ENCODE measurements at regions not wholly inside any gene's neighbourhood (a gene's known extent, or its start where the extent isn't known, plus 50 kb on each side); places are given as distances from the start of the nearest gene placed in this dataset.

DNA sequence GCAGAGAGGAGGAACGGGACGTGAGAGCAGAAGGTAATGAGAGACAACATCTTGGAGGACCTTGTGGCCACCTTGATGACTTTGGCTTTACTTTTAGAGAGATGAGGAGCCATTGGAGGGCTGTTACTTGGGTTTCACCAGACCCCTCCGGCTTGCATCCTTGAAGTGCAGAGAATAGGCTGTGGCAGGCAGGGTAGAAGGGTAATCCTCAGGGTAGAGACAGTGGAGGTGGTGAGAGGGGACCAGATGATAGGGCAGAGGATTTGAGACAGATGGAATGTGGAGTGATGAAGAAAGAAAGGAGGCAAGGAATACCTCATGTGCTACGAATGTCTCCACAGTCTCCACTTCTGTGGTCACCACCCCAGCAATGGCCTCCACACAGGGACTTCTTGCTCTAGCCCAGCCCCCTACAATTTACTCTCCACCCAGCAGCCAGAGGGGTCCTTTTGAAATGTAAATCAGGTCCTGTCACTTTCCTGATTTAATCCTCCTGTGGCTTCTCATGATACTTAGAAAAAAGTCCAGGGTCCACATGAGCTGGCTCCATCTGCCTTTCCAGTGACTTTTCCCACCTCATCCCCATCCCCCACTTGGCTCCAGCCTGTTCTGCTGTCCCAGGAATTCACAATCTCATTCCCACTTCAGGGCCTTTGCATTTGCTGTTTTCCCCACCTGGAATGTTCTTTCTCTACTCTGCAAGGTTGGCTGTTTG, 115.0 kb downstream of the PJA1 start:
- no peak overlapping the region for H3K4me3 Mint-ChIP-seq
- H3K36me3 Mint-ChIP-seq (ENCODE audit: low read depth): no peaks in the 10 kb centered on the region
- no peaks in the 10 kb centered on the region for H3K4me1 Mint-ChIP-seq (ENCODE audit: low read depth)
- no peak overlapping the region for H3K27ac Mint-ChIP-seq
- H3K27me3 Mint-ChIP-seq (ENCODE audit: insufficient read depth): peaks cover 9% of the 10 kb centered on the region
- DNase-seq: no peak
- H3K9me3 Mint-ChIP-seq: no peaks in the 10 kb centered on the region
- TF ChIP-seq, protein P1, sequence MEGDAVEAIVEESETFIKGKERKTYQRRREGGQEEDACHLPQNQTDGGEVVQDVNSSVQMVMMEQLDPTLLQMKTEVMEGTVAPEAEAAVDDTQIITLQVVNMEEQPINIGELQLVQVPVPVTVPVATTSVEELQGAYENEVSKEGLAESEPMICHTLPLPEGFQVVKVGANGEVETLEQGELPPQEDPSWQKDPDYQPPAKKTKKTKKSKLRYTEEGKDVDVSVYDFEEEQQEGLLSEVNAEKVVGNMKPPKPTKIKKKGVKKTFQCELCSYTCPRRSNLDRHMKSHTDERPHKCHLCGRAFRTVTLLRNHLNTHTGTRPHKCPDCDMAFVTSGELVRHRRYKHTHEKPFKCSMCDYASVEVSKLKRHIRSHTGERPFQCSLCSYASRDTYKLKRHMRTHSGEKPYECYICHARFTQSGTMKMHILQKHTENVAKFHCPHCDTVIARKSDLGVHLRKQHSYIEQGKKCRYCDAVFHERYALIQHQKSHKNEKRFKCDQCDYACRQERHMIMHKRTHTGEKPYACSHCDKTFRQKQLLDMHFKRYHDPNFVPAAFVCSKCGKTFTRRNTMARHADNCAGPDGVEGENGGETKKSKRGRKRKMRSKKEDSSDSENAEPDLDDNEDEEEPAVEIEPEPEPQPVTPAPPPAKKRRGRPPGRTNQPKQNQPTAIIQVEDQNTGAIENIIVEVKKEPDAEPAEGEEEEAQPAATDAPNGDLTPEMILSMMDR (IDR thresholded peaks at IDR 0.05): no peak

DNA sequence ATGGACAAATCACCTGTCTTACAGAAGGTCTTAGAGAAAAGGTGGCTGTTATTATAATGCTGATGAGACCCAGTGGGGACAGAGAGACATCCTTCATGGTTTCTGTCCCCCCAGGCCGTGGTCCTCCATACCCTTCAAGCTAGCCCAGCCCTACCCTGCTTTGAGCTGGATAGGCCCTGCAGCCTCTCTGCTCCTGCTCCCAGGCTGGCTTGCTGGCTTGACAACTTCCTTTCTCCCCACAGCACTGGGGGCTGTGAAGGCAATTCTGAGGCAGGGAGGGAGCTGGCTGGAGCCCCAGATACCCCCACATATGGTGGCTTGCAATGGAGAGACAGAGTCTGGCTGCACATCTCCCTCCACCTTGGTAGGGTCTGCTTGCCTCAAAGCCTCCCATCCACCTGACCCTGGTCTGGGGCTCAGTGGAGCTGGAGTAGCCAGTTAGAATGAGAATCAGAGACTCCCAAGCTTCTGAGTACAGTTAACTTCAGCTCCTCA, 118.2 kb downstream of the PJA1 start:
- H3K4me1 Mint-ChIP-seq (ENCODE audit: low read depth): no peaks in the 10 kb centered on the region
- H3K9me3 Mint-ChIP-seq: no peaks in the 10 kb centered on the region
- TF ChIP-seq, protein P1 (IDR thresholded peaks at IDR 0.05): no peak
- peaks cover 12% of the 10 kb centered on the region for H3K27me3 Mint-ChIP-seq (ENCODE audit: insufficient read depth)
- H3K4me3 Mint-ChIP-seq: no peak overlapping the region
- no peaks in the 10 kb centered on the region for H3K36me3 Mint-ChIP-seq (ENCODE audit: low read depth)
- H3K27ac Mint-ChIP-seq: no peak overlapping the region
- DNase-seq: no peak

DNA sequence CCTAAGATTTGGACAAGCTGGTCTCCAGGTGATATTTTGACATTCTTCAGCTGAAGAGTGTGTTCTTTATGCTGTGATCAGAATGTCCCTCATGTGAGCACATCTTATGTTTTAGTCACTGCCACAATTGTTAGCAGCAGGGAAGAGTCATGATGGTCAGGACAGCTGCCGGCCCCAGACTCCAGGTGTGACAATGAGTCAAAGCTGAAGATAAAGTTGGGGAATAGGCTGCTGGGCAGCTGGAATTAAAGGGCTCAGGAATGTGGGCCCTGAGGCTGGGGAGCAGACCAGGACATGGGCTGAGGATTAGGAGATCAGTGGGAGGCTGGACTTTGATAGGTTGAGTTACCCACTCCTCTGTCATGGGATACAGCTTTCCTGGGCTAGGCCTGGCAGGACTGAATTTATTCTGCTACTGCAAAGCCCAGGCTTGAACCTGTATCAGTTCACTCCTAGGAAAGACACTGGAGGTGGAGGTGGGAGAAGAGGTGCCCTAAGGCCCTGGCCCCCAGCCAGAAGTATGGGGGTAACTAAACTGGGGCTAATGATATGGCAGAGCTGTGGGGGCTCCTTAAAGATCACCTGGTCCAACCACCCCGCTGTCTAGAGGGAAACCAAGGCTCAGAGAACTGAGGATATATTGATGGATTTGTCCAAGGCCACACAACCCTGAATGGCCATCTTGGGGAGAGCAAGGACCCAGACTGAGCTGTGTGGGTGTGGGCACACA, 119.5 kb downstream of the PJA1 start:
- Mint-ChIP-seq H3K4me1 (ENCODE audit: low read depth) (no peaks in the 10 kb centered on the region), H3K27ac (no peak overlapping the region), H3K27me3 (ENCODE audit: insufficient read depth) (peaks cover 12% of the 10 kb centered on the region), H3K36me3 (ENCODE audit: low read depth) (no peaks in the 10 kb centered on the region), H3K9me3 (no peaks in the 10 kb centered on the region), H3K4me3 (no peak overlapping the region)
- DNase-seq: no peak
- TF ChIP-seq, protein P1 (IDR thresholded peaks at IDR 0.05): no peak

DNA sequence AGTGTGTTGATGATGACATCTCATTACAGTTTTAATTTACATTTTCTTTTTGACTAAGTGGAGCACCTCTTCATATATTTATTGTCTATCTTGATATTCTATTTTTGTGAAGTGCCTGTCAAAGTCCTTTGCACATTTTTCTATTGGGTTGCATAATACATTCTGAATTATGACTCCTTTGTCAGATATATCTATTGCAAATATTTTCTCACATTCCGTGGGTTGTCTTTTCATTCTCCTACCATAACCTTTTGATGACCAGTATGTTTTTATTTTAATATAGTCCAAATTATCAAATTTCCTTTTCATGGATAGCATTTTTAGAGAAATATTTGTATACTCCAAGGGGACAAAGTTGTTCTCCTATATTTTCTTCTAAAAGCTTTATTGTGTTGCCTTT, 126.4 kb downstream of the PJA1 start:
- no peak for DNase-seq
- H3K36me3 Mint-ChIP-seq (ENCODE audit: low read depth): no peaks in the 10 kb centered on the region
- H3K27ac Mint-ChIP-seq: no peak overlapping the region
- no peak overlapping the region for H3K4me3 Mint-ChIP-seq
- no peaks in the 10 kb centered on the region for H3K9me3 Mint-ChIP-seq
- peaks cover 16% of the 10 kb centered on the region for H3K27me3 Mint-ChIP-seq (ENCODE audit: insufficient read depth)
- TF ChIP-seq, protein P1 (IDR thresholded peaks at IDR 0.05): no peak
- H3K4me1 Mint-ChIP-seq (ENCODE audit: low read depth): no peaks in the 10 kb centered on the region

DNA sequence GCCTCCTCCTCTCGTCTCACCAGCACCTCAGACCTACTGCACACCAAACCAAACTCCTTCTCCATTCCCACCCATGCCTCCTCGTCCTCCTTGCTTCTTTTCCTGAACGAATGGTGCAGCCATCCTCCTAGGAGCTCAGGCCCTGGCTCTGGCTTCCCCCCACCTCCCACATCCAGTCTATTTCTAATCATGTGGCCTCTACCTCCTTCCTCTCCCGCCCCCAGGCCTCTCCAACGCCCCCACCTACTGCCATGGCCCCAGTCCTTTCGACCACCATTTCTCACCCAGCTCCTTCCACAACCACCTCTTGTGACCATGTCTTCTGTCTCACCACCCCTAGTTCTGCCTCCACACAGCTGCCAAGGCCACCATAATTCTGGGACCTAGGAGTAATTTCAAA, 127.1 kb downstream of the PJA1 start:
- peaks cover 18% of the 10 kb centered on the region for H3K27me3 Mint-ChIP-seq (ENCODE audit: insufficient read depth)
- no peak overlapping the region for H3K27ac Mint-ChIP-seq
- no peak for DNase-seq
- no peak overlapping the region for H3K4me3 Mint-ChIP-seq
- no peaks in the 10 kb centered on the region for H3K36me3 Mint-ChIP-seq (ENCODE audit: low read depth)
- TF ChIP-seq, protein P1 (IDR thresholded peaks at IDR 0.05): no peak
- no peaks in the 10 kb centered on the region for H3K4me1 Mint-ChIP-seq (ENCODE audit: low read depth)
- no peaks in the 10 kb centered on the region for H3K9me3 Mint-ChIP-seq

Data from HFFc6 (cell line).